Urinary bladder (tissue), 3 donors: ENCODE measurements at regions not wholly inside any gene's neighbourhood (a gene's known extent, or its start where the extent isn't known, plus 50 kb on each side); places are given as distances from the start of the nearest gene placed in this dataset.

ENCODE experiments used
- DNase-seq: peaks from one replicate; pipeline ENCODE4 v3.0.0-alpha.2; 2015; ENCODE audit errors: extremely low spot score
- H3K27ac ChIP-seq: one replicate; pipeline ENCODE4 v1.5.1; 2013; ENCODE audit warnings: low read depth, mild to moderate bottlenecking, moderate library complexity
- H3K36me3 ChIP-seq: one replicate; pipeline ENCODE4 v1.6.1; 2013; ENCODE audit warnings: mild to moderate bottlenecking, moderate library complexity; ENCODE audit not compliant: insufficient read depth
- H3K4me1 ChIP-seq: one replicate; pipeline ENCODE4 v1.6.1; 2013; ENCODE audit warnings: mild to moderate bottlenecking, moderate library complexity; ENCODE audit not compliant: insufficient read depth
- H3K4me3 ChIP-seq: one replicate; pipeline ENCODE4 v1.5.1; 2013; ENCODE audit warnings: low read depth, low read length
- WGBS: extraction: QIAGEN DNeasy Blood & Tissue Kit; methylation state at CpG from one replicate; pipeline ENCODE4 v1.1.7; 2013; 5-methylcytosine and 5-hydroxymethylcytosine counted together
- donor health status: healthy with polysubstance abuse.
- donor health status: healthy.

DNA sequence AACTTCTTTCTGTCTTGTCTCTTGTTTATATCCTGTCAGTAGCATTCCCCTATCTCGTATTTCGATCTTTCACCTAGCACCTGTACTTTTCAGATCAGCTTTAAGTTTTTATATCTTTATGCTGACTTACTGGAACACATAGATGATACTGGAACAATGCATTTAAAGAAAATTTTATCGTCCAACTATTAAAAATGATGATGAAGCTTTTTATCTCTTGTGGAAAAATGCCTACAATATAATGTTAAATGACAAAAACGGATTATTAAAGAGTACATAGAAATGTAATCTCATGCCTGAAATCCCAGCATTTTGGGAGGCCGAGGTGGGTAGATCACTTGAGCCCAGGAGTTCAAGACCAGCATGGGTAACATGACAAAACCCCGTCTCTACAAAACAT lies 139.5 kb downstream of the ZPLD1 start:
- H3K4me3 ChIP-seq: no peak overlapping the region
- no peak for DNase-seq
- WGBS: 80% methylated on average over 6 of the region's 6 CpGs
- no peaks in the 10 kb centered on the region for H3K36me3 ChIP-seq
- H3K4me1 ChIP-seq: no peaks in the 10 kb centered on the region
- H3K27ac ChIP-seq: no peak overlapping the region

GRCh38 chr3:102576651-102577050 lies 141.8 kb downstream of the ZPLD1 start:
- no peak overlapping the region for H3K27ac ChIP-seq
- no peaks in the 10 kb centered on the region for H3K4me1 ChIP-seq
- no peak overlapping the region for H3K4me3 ChIP-seq
- H3K36me3 ChIP-seq: no peaks in the 10 kb centered on the region
- no peak for DNase-seq
- WGBS: 58% methylated on average over 1 of the region's 1 CpG

- no peak for DNase-seq
- Histone ChIP-seq H3K4me1 (no peaks in the 10 kb centered on the region), H3K36me3 (no peaks in the 10 kb centered on the region), H3K4me3 (no peak overlapping the region), H3K27ac (no peak overlapping the region)
- whole genome bisulfite sequencing: 90% methylated on average over 1 of the region's 1 CpG
Measured at GRCh38 chr3:102577082-102577789, 142.4 kb downstream of the ZPLD1 start.

GRCh38 chr3:102580760-102581159 lies 145.9 kb downstream of the ZPLD1 start:
- Histone ChIP-seq H3K4me1 (no peaks in the 10 kb centered on the region), H3K36me3 (no peaks in the 10 kb centered on the region), H3K27ac (no peak overlapping the region), H3K4me3 (no peak overlapping the region)
- DNase-seq: no peak

- no peak for DNase-seq
- H3K4me1 ChIP-seq: no peaks in the 10 kb centered on the region
- no peak overlapping the region for H3K4me3 ChIP-seq
- no peaks in the 10 kb centered on the region for H3K36me3 ChIP-seq
- no peak overlapping the region for H3K27ac ChIP-seq
- WGBS: 81% methylated on average over 4 of the region's 4 CpGs
Measured at GRCh38 chr3:102586485-102586884, 151.7 kb downstream of the ZPLD1 start.

- Histone ChIP-seq H3K27ac (no peak overlapping the region), H3K36me3 (no peaks in the 10 kb centered on the region), H3K4me1 (no peaks in the 10 kb centered on the region), H3K4me3 (no peak overlapping the region)
- no peak for DNase-seq
- 76% methylated on average over 2 of the region's 2 CpGs for WGBS
Measured at GRCh38 chr3:102593812-102594602, 159.2 kb downstream of the ZPLD1 start.

DNA sequence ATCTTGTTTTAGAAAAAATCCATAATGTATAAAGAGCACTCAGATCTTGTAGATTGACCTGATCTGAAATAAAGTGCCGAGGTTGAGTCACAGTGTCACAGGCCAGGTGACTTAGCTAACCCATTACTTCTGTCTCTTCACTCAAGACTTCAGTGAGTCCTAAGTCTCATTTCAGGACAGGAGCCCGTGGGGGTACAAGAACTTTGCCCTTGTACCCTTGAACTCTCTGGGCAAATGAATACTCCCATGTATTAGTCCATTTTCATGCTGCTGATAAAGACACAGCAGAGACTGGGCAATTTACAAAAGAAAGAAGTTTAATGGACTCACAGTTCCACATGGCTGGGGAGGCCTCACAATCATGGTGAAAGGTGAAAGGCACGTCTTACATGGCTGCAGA lies 160.2 kb downstream of the ZPLD1 start:
- Histone ChIP-seq H3K27ac (no peak overlapping the region), H3K4me3 (no peak overlapping the region), H3K36me3 (no peaks in the 10 kb centered on the region), H3K4me1 (no peaks in the 10 kb centered on the region)
- 84% methylated on average over 3 of the region's 3 CpGs for WGBS
- DNase-seq: no peak

DNA sequence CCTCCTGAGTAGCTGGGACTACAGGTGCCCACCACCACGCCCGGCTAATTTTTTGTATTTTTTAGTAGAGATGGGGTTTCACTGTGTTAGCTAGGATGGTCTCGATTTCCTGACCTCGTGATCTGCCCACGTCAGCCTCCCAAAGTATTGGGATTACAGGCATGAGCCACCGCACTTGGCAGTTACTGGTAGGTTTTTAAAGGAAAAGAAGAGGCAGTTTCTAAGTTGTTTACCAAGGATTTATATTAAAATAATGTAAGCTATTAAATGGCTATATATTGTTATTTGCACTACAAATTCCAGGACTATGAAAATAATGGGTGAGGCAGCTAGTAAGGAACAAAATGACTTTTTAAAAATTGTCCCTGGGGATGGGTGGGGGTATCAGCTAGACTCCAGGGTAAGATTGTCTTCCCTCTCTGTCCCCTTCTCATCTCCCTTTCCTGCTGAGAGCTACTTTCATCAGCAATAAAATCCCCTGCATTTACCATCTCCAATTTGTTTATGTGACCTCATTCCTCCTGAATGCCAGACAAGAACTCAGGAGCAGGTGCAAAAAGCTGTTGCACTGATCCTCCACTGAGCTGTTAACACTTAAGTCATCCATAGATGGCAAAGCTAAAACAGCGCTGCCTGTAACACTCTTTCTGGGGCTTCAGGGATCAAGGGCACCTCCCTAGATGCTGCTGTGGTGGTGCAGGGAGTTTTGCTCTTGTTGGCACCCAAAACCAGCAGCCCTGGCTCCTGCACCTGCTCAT lies 165.2 kb downstream of the ZPLD1 start:
- H3K36me3 ChIP-seq: no peaks in the 10 kb centered on the region
- 76% methylated on average over 7 of the region's 7 CpGs for WGBS
- H3K27ac ChIP-seq: no peak overlapping the region
- peaks cover 2% of the 10 kb centered on the region for H3K4me1 ChIP-seq
- H3K4me3 ChIP-seq: no peak overlapping the region
- no peak for DNase-seq

DNA sequence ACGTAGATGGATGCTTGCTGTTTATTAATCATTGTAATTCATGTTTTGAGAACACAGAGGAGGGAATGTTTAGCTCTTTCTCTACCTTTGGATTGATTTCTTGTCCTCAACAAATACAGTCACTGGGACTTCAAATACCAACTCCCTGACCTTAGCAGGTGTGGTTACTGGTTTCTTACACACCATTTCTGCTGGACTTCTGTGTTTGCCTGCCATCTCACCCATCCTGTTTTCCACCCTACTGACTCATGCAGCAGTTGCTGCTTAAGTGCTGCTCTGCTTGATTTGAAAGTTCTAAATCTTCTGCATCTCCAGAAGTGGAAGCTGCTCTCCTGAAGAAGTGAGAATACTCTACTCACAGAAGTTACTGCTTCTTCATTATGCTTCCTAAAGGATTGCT lies 170.3 kb downstream of the ZPLD1 start:
- no peaks in the 10 kb centered on the region for H3K36me3 ChIP-seq
- peaks cover 2% of the 10 kb centered on the region for H3K4me1 ChIP-seq
- 86% methylated on average over 1 of the region's 1 CpG for WGBS
- no peak overlapping the region for H3K4me3 ChIP-seq
- no peak for DNase-seq
- no peak overlapping the region for H3K27ac ChIP-seq

- 69% methylated on average over 2 of the region's 2 CpGs for WGBS
- DNase-seq: no peak
- H3K27ac ChIP-seq: no peak overlapping the region
- no peaks in the 10 kb centered on the region for H3K4me1 ChIP-seq
- no peaks in the 10 kb centered on the region for H3K36me3 ChIP-seq
- no peak overlapping the region for H3K4me3 ChIP-seq
Measured at GRCh38 chr3:102608875-102609274, 174.1 kb downstream of the ZPLD1 start.

GRCh38 chr3:102614021-102614569 lies 179.3 kb downstream of the ZPLD1 start:
- no peaks in the 10 kb centered on the region for H3K36me3 ChIP-seq
- H3K27ac ChIP-seq: no peak overlapping the region
- H3K4me1 ChIP-seq: no peaks in the 10 kb centered on the region
- no peak overlapping the region for H3K4me3 ChIP-seq
- DNase-seq: no peak
- WGBS: 80% methylated on average over 2 of the region's 2 CpGs

DNA sequence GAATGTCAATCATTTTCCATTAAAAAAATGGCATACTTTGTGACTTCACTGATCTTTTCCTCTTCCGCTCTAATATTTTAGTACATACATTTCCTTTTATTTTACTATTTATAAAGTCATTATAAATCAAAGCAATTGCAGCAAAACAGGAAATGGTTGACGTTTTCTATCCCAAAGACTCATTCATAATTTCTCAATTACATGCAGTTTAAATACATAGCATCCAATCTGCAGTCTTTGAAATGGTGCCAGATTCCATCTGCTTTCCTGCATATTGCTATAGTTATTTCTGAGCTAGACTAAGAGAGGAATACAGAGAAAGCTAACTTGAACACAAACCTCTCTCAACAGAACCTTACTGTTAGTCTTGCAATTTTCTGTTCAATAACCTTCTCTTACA lies 179.8 kb downstream of the ZPLD1 start:
- Histone ChIP-seq H3K36me3 (no peaks in the 10 kb centered on the region), H3K4me1 (no peaks in the 10 kb centered on the region), H3K27ac (no peak overlapping the region), H3K4me3 (no peak overlapping the region)
- DNase-seq: no peak
- 58% methylated on average over 2 of the region's 2 CpGs for WGBS

DNA sequence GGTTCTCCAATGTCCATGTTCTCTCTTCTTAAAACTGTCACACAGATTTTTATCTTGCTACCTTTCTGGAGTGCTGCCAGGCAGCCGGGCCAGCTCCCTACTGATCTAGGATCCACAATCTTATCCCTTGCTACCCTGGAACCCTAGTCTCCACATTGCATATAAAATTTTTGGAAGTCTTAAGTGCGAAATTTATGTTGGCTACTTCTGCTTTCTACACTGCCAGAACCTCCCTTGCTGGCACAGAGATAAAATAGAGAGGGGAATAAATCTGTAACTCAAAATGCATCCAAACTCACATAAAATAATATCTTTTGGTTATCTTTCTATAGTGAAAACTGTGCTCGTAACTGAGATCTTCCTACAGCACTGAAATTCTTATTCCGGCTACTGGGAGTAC lies 182.6 kb downstream of the ZPLD1 start:
- no peak overlapping the region for H3K4me3 ChIP-seq
- 82% methylated on average over 4 of the region's 4 CpGs for WGBS
- H3K4me1 ChIP-seq: no peaks in the 10 kb centered on the region
- H3K36me3 ChIP-seq: no peaks in the 10 kb centered on the region
- no peak for DNase-seq
- no peak overlapping the region for H3K27ac ChIP-seq

- Histone ChIP-seq H3K4me1 (no peaks in the 10 kb centered on the region), H3K4me3 (no peak overlapping the region), H3K36me3 (no peaks in the 10 kb centered on the region), H3K27ac (no peak overlapping the region)
- DNase-seq: no peak
- WGBS: 94% methylated on average over 1 of the region's 1 CpG
Measured at GRCh38 chr3:102619361-102619760, 184.5 kb downstream of the ZPLD1 start.
